IMR-90 (cell line): ENCODE measurements at regions not wholly inside any gene's neighbourhood (a gene's known extent, or its start where the extent isn't known, plus 50 kb on each side); places are given as distances from the start of the nearest gene placed in this dataset.

ENCODE experiments used
- CEBPB ChIP-seq: IDR thresholded peaks from 2 replicates; pipeline ENCODE4 v1.6.1; 2012; ENCODE audit warnings: low read depth, low read length, improper control_type of control experiment
- CHD1 ChIP-seq: IDR thresholded peaks from 2 replicates; pipeline ENCODE4 v1.6.1; 2012; ENCODE audit warnings: low read depth, low read length, improper control_type of control experiment
- FOS ChIP-seq: fragments of 150-350 bp; IDR thresholded peaks from 2 replicates; pipeline ENCODE4 v1.6.1; 2016; ENCODE audit warnings: low read depth, low read length
- MAZ ChIP-seq: IDR thresholded peaks from 2 replicates; pipeline ENCODE4 v1.6.1; 2012; ENCODE audit warnings: low read depth, mild to moderate bottlenecking, low read length, improper control_type of control experiment, moderate library complexity, borderline replicate concordance
- MXI1 ChIP-seq: IDR thresholded peaks from 2 replicates; pipeline ENCODE4 v1.6.1; 2012; ENCODE audit warnings: low read depth, mild to moderate bottlenecking, low read length, moderate library complexity, borderline replicate concordance
- POLR2A ChIP-seq: IDR thresholded peaks from 2 replicates; pipeline ENCODE4 v1.6.1; 2012; ENCODE audit warnings: mild to moderate bottlenecking, low read depth, low read length
- RAD21 ChIP-seq: IDR thresholded peaks from 2 replicates; pipeline ENCODE4 v1.6.1; 2012; ENCODE audit warnings: low read length, improper control_type of control experiment
- RCOR1 ChIP-seq: IDR thresholded peaks from 2 replicates; pipeline ENCODE4 v1.6.1; 2012; ENCODE audit warnings: mild to moderate bottlenecking, low read length, improper control_type of control experiment; ENCODE audit not compliant: insufficient replicate concordance
- SMC3 ChIP-seq: fragments of 150-350 bp; IDR thresholded peaks from 2 replicates; pipeline ENCODE4 v1.6.1; 2016; ENCODE audit warnings: low read depth, mild to moderate bottlenecking, antibody characterized with exemption, low read length, moderate library complexity
- TF ChIP-seq, protein P1 (sequence below): conservative IDR thresholded peaks from 2 replicates; pipeline ENCODE4 v1.5.1; 2012; ENCODE audit warnings: mild to moderate bottlenecking, low read depth, low read length, improper control_type of control experiment
- TF ChIP-seq, protein P2 (sequence below): fragments of 150-350 bp; IDR thresholded peaks from 2 replicates; pipeline ENCODE4 v1.6.1; 2017; ENCODE audit warnings: mild to moderate bottlenecking, antibody characterized with exemption, low read length, low read depth
- TF ChIP-seq, protein P3 (sequence below): fragments of 150-350 bp; IDR thresholded peaks from 2 replicates; pipeline ENCODE4 v1.6.1; 2016; ENCODE audit warnings: low read depth, mild to moderate bottlenecking, low read length, moderate library complexity, borderline replicate concordance

- TF ChIP-seq, protein P1, sequence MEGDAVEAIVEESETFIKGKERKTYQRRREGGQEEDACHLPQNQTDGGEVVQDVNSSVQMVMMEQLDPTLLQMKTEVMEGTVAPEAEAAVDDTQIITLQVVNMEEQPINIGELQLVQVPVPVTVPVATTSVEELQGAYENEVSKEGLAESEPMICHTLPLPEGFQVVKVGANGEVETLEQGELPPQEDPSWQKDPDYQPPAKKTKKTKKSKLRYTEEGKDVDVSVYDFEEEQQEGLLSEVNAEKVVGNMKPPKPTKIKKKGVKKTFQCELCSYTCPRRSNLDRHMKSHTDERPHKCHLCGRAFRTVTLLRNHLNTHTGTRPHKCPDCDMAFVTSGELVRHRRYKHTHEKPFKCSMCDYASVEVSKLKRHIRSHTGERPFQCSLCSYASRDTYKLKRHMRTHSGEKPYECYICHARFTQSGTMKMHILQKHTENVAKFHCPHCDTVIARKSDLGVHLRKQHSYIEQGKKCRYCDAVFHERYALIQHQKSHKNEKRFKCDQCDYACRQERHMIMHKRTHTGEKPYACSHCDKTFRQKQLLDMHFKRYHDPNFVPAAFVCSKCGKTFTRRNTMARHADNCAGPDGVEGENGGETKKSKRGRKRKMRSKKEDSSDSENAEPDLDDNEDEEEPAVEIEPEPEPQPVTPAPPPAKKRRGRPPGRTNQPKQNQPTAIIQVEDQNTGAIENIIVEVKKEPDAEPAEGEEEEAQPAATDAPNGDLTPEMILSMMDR: no peak
- TF ChIP-seq POLR2A (no peak), RAD21 (no peak), MXI1 (no peak), MAZ (no peak), RCOR1 (no peak), FOS (no peak), CHD1 (no peak), CEBPB (no peak), SMC3 (no peak)
- TF ChIP-seq, protein P2, sequence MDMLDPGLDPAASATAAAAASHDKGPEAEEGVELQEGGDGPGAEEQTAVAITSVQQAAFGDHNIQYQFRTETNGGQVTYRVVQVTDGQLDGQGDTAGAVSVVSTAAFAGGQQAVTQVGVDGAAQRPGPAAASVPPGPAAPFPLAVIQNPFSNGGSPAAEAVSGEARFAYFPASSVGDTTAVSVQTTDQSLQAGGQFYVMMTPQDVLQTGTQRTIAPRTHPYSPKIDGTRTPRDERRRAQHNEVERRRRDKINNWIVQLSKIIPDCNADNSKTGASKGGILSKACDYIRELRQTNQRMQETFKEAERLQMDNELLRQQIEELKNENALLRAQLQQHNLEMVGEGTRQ: no peak
- TF ChIP-seq, protein P3, sequence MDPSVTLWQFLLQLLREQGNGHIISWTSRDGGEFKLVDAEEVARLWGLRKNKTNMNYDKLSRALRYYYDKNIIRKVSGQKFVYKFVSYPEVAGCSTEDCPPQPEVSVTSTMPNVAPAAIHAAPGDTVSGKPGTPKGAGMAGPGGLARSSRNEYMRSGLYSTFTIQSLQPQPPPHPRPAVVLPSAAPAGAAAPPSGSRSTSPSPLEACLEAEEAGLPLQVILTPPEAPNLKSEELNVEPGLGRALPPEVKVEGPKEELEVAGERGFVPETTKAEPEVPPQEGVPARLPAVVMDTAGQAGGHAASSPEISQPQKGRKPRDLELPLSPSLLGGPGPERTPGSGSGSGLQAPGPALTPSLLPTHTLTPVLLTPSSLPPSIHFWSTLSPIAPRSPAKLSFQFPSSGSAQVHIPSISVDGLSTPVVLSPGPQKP: no peak
These were observed 1560.2 kb downstream of the SI start for GRCh38 chr3:163518065-163518464.
